Upper lobe of right lung (tissue), 1 donor: ENCODE measurements at regions not wholly inside any gene's neighbourhood (a gene's known extent, or its start where the extent isn't known, plus 50 kb on each side); places are given as distances from the start of the nearest gene placed in this dataset.

ENCODE experiments used
- ATAC-seq: fragments of 200-7000 bp; cut with Tn5 transposase; one replicate; pipeline ENCODE4 v1.9.1; 2020; ENCODE audit warnings: mild to moderate bottlenecking, moderate library complexity
- DNase-seq: peaks from one replicate; pipeline ENCODE4 v3.0.0-alpha.2; 2020
- H3K27ac ChIP-seq: fragments of 200-600 bp; one replicate; pipeline ENCODE4 v1.8.0; 2022
- H3K27me3 ChIP-seq: fragments of 200-600 bp; one replicate; pipeline ENCODE4 v1.8.0; 2022; ENCODE audit warnings: mild to moderate bottlenecking
- H3K36me3 ChIP-seq: fragments of 200-600 bp; one replicate; pipeline ENCODE4 v1.8.0; 2022
- H3K4me1 ChIP-seq: fragments of 200-600 bp; one replicate; pipeline ENCODE4 v1.8.0; 2022
- H3K4me3 ChIP-seq: fragments of 200-600 bp; one replicate; pipeline ENCODE4 v1.8.0; 2022; ENCODE audit warnings: mild to moderate bottlenecking
- H3K9me3 ChIP-seq: fragments of 200-600 bp; one replicate; pipeline ENCODE4 v1.8.0; 2022
- CTCF ChIP-seq: fragments of 200-600 bp; IDR thresholded peaks from one replicate; pipeline ENCODE4 v1.8.0; 2022; ENCODE audit warnings: antibody characterized with exemption
- intact Hi-C: fragments of 100-400 bp; cut with DNase I; formaldehyde crosslinking; loops from one replicate; pipeline ENCODE4 v1.11.0; 2022
- donor health status: DM: no; HTN: yes; CAD: no; lungs with severe emphysema.

- H3K4me3 ChIP-seq = no peak overlapping the region
- H3K36me3 ChIP-seq = no peaks in the 10 kb centered on the region
- no peak for TF ChIP-seq CTCF
- H3K27ac ChIP-seq = no peak overlapping the region
- H3K4me1 ChIP-seq = no peaks in the 10 kb centered on the region
- no peaks in the 10 kb centered on the region for H3K9me3 ChIP-seq
- no peak for DNase-seq
- no peak for ATAC-seq
- no peaks in the 10 kb centered on the region for H3K27me3 ChIP-seq
- intact Hi-C loops = no loop called here
Measured at GRCh38 chr14:57025456-57025855, 215.2 kb upstream of the OTX2 start.

DNA sequence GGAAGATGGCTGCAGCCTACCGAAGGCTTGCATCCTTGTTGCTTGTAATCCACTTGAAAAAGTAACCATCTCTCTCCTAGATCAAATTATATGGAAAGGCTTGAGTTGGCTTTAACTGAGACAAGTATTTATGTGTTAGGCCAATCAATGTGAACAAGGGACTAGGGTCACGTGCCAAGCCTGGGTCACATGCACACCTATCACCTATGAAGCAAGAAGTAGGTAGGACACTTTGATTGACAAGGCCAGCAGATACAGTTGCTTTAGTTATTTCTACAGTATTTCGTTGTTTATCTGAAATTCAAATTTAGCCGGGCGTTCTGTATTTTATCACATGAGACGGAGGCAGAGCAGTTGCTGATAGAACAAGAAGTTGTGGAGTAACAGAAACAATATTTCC is 212.3 kb upstream of the OTX2 start:
- Histone ChIP-seq H3K27me3 (no peaks in the 10 kb centered on the region), H3K36me3 (no peaks in the 10 kb centered on the region), H3K4me1 (no peaks in the 10 kb centered on the region), H3K4me3 (no peak overlapping the region), H3K9me3 (no peaks in the 10 kb centered on the region), H3K27ac (no peak overlapping the region)
- ATAC-seq (no peak), DNase-seq (no peak)
- intact Hi-C loops = no loop called here
- no peak for TF ChIP-seq CTCF

DNA sequence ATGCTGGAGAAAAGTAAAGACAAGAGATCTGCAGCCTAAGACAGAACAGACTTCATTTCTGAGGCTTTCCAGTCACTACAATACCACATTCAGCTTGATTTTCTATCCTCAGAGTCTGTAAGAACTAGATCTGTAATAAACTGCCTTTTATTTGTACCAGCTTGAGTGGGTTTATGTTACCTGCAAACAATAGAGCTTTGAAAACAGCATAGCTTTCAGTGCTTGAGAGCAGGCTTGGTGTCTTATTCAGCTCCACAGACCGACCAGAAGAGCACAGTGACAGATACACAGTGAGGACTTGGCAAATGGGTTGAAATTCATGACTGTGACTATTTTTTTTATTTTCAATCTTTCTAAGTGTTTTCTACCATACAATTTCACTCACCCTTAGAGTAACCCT is 207.8 kb upstream of the OTX2 start:
- intact Hi-C loops = no loop called here
- Histone ChIP-seq H3K36me3 (no peaks in the 10 kb centered on the region), H3K4me1 (no peaks in the 10 kb centered on the region), H3K9me3 (no peaks in the 10 kb centered on the region), H3K4me3 (no peak overlapping the region), H3K27ac (no peak overlapping the region), H3K27me3 (no peaks in the 10 kb centered on the region)
- ATAC-seq (no peak), DNase-seq (no peak)
- no peak for TF ChIP-seq CTCF

DNA sequence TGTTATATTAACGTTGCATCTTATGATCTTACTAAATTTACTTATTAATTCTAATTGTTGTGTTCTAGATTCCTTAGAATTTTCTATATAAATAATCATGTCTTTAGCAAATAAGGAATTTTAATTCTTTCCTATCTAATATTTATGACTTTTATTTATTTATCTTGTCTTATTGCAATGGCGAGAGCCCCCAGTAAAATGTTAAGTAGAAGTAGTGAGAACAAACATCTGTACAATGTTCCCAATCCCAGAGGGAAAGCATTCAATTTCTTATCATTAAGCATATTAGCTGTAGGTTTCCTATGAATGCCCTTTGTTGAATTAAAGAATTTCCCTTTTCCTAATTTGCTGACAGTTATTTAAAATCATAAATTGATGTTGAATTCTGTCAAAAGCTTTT is 203.7 kb upstream of the OTX2 start:
- Histone ChIP-seq H3K36me3 (no peaks in the 10 kb centered on the region), H3K4me1 (no peaks in the 10 kb centered on the region), H3K27me3 (no peaks in the 10 kb centered on the region), H3K27ac (no peak overlapping the region), H3K4me3 (no peak overlapping the region), H3K9me3 (no peaks in the 10 kb centered on the region)
- no peak for DNase-seq
- intact Hi-C loops = no loop called here
- no peak for ATAC-seq
- TF ChIP-seq CTCF = no peak

- no peaks in the 10 kb centered on the region for H3K36me3 ChIP-seq
- no peak for ATAC-seq
- TF ChIP-seq CTCF = no peak
- no peak overlapping the region for H3K27ac ChIP-seq
- H3K9me3 ChIP-seq = no peaks in the 10 kb centered on the region
- intact Hi-C loops = no loop called here
- H3K4me1 ChIP-seq = no peaks in the 10 kb centered on the region
- no peak overlapping the region for H3K4me3 ChIP-seq
- no peaks in the 10 kb centered on the region for H3K27me3 ChIP-seq
- DNase-seq = no peak
Measured at GRCh38 chr14:57009585-57010515, 199.6 kb upstream of the OTX2 start.
